ENCODE measurements at regions not wholly inside any gene's neighbourhood (a gene's known extent, or its start where the extent isn't known, plus 50 kb on each side); places are given as distances from the start of the nearest gene placed in this dataset.

DNA sequence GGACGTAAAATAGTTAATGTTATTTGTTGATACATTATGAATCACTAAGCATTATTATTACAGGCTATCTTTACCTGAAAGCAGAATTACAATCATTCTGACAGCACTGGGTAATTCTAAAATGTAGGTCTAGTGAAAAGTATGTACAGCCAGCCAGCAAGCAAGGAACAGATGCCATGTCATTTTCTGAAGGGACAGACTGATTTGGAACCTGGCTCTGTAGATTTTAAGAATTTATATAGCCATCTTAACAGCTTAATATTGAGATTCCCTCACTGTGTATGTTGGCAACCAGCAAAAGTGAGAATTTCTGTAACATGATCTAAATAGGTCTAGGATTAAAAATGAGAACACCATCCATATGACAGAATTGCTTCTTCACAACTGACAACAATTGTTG, 359.4 kb downstream of the ZIC4 start:
- Mint-ChIP-seq H3K9me3 (no peaks in the 10 kb centered on the region), H3K4me3 (no peak overlapping the region), H3K4me1 (peaks cover 11% of the 10 kb centered on the region), H3K36me3 (ENCODE audit: low read depth) (no peaks in the 10 kb centered on the region), H3K27me3 (ENCODE audit: low read depth, poor library complexity) (no peaks in the 10 kb centered on the region), H3K27ac (no peak overlapping the region)
- DNase-seq = no peak
- TF ChIP-seq, protein P1, sequence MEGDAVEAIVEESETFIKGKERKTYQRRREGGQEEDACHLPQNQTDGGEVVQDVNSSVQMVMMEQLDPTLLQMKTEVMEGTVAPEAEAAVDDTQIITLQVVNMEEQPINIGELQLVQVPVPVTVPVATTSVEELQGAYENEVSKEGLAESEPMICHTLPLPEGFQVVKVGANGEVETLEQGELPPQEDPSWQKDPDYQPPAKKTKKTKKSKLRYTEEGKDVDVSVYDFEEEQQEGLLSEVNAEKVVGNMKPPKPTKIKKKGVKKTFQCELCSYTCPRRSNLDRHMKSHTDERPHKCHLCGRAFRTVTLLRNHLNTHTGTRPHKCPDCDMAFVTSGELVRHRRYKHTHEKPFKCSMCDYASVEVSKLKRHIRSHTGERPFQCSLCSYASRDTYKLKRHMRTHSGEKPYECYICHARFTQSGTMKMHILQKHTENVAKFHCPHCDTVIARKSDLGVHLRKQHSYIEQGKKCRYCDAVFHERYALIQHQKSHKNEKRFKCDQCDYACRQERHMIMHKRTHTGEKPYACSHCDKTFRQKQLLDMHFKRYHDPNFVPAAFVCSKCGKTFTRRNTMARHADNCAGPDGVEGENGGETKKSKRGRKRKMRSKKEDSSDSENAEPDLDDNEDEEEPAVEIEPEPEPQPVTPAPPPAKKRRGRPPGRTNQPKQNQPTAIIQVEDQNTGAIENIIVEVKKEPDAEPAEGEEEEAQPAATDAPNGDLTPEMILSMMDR (IDR thresholded peaks at IDR 0.05) = no peak

DNA sequence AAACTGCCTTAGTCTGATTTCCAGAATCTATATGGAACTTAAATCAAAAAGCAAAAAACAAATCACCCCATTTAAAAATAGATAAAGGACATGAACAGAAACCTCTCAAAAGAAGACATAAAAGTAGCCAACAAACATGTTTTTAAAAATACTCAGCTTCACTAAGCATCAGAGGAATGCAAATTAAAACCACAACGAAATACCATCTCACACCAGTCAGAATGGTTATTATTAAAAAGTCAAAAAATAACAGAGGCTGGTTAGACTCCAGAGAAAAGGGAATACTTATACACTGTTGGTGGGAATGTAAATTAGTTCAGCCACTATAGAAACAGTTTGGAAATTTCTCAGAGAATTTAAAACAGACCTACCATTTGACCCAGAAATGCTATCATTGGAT, 367.9 kb downstream of the ZIC4 start:
- H3K4me1 Mint-ChIP-seq = no peaks in the 10 kb centered on the region
- H3K27ac Mint-ChIP-seq = no peak overlapping the region
- H3K36me3 Mint-ChIP-seq (ENCODE audit: low read depth) = peaks cover 5% of the 10 kb centered on the region
- no peak for DNase-seq
- TF ChIP-seq, protein P1 (IDR thresholded peaks at IDR 0.05) = no peak
- peaks cover 17% of the 10 kb centered on the region for H3K9me3 Mint-ChIP-seq
- no peak overlapping the region for H3K4me3 Mint-ChIP-seq
- H3K27me3 Mint-ChIP-seq (ENCODE audit: low read depth, poor library complexity) = no peaks in the 10 kb centered on the region

DNA sequence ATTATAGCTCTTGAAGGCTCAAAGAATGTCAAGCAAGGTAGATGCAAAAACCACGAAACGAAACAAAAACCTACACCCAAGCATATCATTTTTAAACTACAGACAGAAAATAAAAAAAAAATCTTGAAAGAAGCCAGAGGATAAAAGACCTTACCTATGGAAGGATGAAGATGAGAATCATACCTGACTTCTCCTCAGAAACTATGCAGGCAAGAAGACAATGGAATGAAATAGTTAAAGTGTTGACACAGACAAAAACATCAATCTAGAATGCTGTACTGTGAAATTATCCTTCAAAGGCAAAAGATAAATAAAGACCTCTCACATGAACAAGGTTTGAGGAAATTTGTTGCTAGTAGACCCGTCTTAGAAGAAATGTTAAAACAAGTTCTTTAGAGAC, 372.0 kb downstream of the ZIC4 start:
- Mint-ChIP-seq H3K27me3 (ENCODE audit: low read depth, poor library complexity) (peaks cover 3% of the 10 kb centered on the region), H3K4me3 (no peak overlapping the region), H3K4me1 (no peaks in the 10 kb centered on the region), H3K36me3 (ENCODE audit: low read depth) (peaks cover 5% of the 10 kb centered on the region), H3K9me3 (peaks cover 17% of the 10 kb centered on the region), H3K27ac (no peak overlapping the region)
- TF ChIP-seq, protein P1 (IDR thresholded peaks at IDR 0.05) = no peak
- DNase-seq = no peak

DNA sequence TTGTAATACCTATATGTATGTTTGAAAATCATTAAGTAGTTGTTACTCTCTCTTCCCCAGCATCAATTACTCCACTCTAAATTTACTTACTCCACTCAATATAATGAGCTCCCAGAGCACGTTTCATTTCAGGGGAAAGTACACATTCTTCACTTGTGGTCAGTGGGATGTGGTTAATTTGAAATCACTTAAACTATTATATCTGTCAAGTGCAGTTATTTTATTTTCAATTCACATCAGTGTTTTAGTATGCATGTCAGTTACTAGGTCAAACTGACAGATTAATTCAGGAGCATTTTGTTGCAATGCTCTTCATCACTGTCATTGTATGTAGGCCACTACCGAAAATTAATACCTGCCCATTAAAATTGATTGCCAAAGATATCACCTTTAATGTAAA, 376.1 kb downstream of the ZIC4 start:
- H3K27ac Mint-ChIP-seq = no peak overlapping the region
- TF ChIP-seq, protein P1 (IDR thresholded peaks at IDR 0.05) = no peak
- peaks cover 3% of the 10 kb centered on the region for H3K27me3 Mint-ChIP-seq (ENCODE audit: low read depth, poor library complexity)
- no peak overlapping the region for H3K4me3 Mint-ChIP-seq
- no peak for DNase-seq
- H3K9me3 Mint-ChIP-seq = peaks cover 15% of the 10 kb centered on the region
- peaks cover 5% of the 10 kb centered on the region for H3K36me3 Mint-ChIP-seq (ENCODE audit: low read depth)
- H3K4me1 Mint-ChIP-seq = no peaks in the 10 kb centered on the region

DNA sequence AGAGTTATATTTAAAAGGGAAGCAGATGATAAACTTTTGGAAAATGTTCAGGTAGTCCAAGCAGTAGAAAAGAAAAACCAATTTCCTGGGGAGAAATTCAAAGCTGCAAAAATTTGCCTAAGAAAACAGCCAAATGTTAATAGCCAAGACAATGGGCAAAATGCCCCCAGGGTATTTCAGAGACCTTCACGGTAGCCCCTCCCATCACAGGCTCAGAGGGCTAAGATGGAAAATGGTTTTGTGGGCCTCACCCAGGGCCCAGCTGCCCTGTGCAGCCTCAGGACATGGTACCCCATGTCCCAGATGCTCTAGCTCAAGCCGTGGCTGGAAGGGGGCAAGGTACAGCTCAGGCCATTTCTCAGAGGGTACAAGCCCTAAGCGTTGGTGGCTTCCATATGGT, 391.0 kb downstream of the ZIC4 start:
- peaks cover 4% of the 10 kb centered on the region for H3K27me3 Mint-ChIP-seq (ENCODE audit: low read depth, poor library complexity)
- TF ChIP-seq, protein P1 (IDR thresholded peaks at IDR 0.05) = no peak
- H3K4me1 Mint-ChIP-seq = no peaks in the 10 kb centered on the region
- no peak overlapping the region for H3K4me3 Mint-ChIP-seq
- no peak overlapping the region for H3K27ac Mint-ChIP-seq
- H3K36me3 Mint-ChIP-seq (ENCODE audit: low read depth) = no peaks in the 10 kb centered on the region
- no peak for DNase-seq
- no peaks in the 10 kb centered on the region for H3K9me3 Mint-ChIP-seq

DNA sequence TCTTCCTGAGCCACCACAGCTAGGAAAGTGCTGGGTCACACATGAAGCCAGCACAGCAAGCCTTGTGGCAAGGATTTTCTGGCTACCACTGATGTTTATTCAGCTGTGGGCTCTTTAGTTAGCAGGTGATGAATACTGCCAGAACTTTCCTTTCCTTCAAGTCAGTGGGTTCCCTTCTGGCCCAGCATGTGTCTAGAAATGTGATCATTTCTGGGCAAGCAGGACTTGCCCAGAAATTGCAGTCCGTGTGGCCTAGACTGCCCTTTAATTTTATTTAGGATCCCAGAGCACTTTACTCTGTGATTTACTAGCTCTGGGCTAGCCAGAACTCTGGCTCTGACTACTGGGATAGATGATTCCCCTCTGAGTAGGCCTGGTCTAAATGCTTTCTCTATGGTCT, 397.5 kb downstream of the ZIC4 start:
- H3K9me3 Mint-ChIP-seq = no peaks in the 10 kb centered on the region
- DNase-seq = no peak
- H3K4me3 Mint-ChIP-seq = no peak overlapping the region
- no peaks in the 10 kb centered on the region for H3K27me3 Mint-ChIP-seq (ENCODE audit: low read depth, poor library complexity)
- no peak overlapping the region for H3K27ac Mint-ChIP-seq
- no peaks in the 10 kb centered on the region for H3K4me1 Mint-ChIP-seq
- H3K36me3 Mint-ChIP-seq (ENCODE audit: low read depth) = no peaks in the 10 kb centered on the region
- TF ChIP-seq, protein P1 (IDR thresholded peaks at IDR 0.05) = no peak

Data from nephron progenitor cell (in vitro differentiated cells).